ENCODE measurements at regions not wholly inside any gene's neighbourhood (a gene's known extent, or its start where the extent isn't known, plus 50 kb on each side); places are given as distances from the start of the nearest gene placed in this dataset.
"Not testable (repeated sequence)": the region's sequence is repeated elsewhere in the genome, so short reads cannot be mapped to it uniquely, and the experiment has no call there.

- TF ChIP-seq CTCF (IDR thresholded peaks at IDR 0.05; ENCODE audit: insufficient read depth, low read length); REST (IDR thresholded peaks at IDR 0.05; ENCODE audit: insufficient replicate concordance, low read depth); POLR2AphosphoS5 (IDR thresholded peaks at IDR 0.05; ENCODE audit: low read depth); SPI1 (IDR thresholded peaks at IDR 0.05; ENCODE audit: borderline replicate concordance, low read depth); GABPA (IDR thresholded peaks at IDR 0.05; ENCODE audit: low read depth): not testable (repeated sequence)
Observed at GRCh38 chr7:32654549-32654948, 159.3 kb downstream of the AVL9 start.

Measured in HL-60 (cell line).